GM06990 (cell line): ENCODE measurements at regions not wholly inside any gene's neighbourhood (a gene's known extent, or its start where the extent isn't known, plus 50 kb on each side); places are given as distances from the start of the nearest gene placed in this dataset.

Experiments used
- DNase-seq: peaks from one replicate; pipeline ENCODE4 v3.0.0-alpha.2; 2011; ENCODE audit not compliant: insufficient read length; ENCODE audit errors: extremely low read depth
- H3K27me3 ChIP-seq: replicated peaks from 2 replicates; pipeline ENCODE4 v1.6.0; 2011; ENCODE audit warnings: low read length; ENCODE audit not compliant: control insufficient read depth, insufficient read depth
- H3K36me3 ChIP-seq: 2 replicates; pipeline ENCODE4 v1.5.1; 2011; ENCODE audit warnings: low read length; ENCODE audit not compliant: control insufficient read depth, insufficient read depth
- H3K4me3 ChIP-seq: replicated peaks from 2 replicates; pipeline ENCODE4 v1.5.1; 2011; ENCODE audit warnings: low read depth, mild to moderate bottlenecking, control low read depth, low read length
- CTCF ChIP-seq: IDR thresholded peaks from 2 replicates; pipeline ENCODE4 v1.5.1; 2011; ENCODE audit warnings: low read length, control low read depth, mild to moderate bottlenecking, inconsistent platforms; ENCODE audit not compliant: insufficient read depth, poor library complexity, severe bottlenecking

- Histone ChIP-seq H3K27me3 (no peaks in the 10 kb centered on the region; the same call in 1 of the 2 replicates), H3K4me3 (no peak overlapping the region)
- TF ChIP-seq CTCF = no peak
Measured at GRCh38 chr6:151719070-151719469, 88.4 kb upstream of the ESR1 start.

GRCh38 chr6:151721146-151721545, 86.3 kb upstream of the ESR1 start:
- no peaks in the 10 kb centered on the region for H3K36me3 ChIP-seq
- H3K27me3 ChIP-seq = no peaks in the 10 kb centered on the region; the same call in 1 of the 2 replicates
- no peak for DNase-seq
- H3K4me3 ChIP-seq = no peak overlapping the region
- no peak for TF ChIP-seq CTCF

More at GRCh38 chr6:151719070-151719469, 88.4 kb upstream of the ESR1 start:
- no peaks in the 10 kb centered on the region for H3K36me3 ChIP-seq
- DNase-seq = no peak

GRCh38 chr6:151721671-151722070, 85.8 kb upstream of the ESR1 start:
- H3K4me3 ChIP-seq = no peak overlapping the region
- DNase-seq = no peak

GRCh38 chr6:151722342-151722741, 85.1 kb upstream of the ESR1 start:
- no peak for TF ChIP-seq CTCF
- Histone ChIP-seq H3K27me3 (no peaks in the 10 kb centered on the region; the same call in 1 of the 2 replicates), H3K36me3 (no peaks in the 10 kb centered on the region), H3K4me3 (no peak overlapping the region)
- DNase-seq = no peak

More at GRCh38 chr6:151721671-151722070, 85.8 kb upstream of the ESR1 start:
- TF ChIP-seq CTCF = no peak
- no peaks in the 10 kb centered on the region; the same call in 1 of the 2 replicates for H3K27me3 ChIP-seq
- H3K36me3 ChIP-seq = no peaks in the 10 kb centered on the region

- no peaks in the 10 kb centered on the region; the same call in 1 of the 2 replicates for H3K27me3 ChIP-seq
- no peak for TF ChIP-seq CTCF
- peak; percentile 41 for DNase-seq
- no peaks in the 10 kb centered on the region for H3K36me3 ChIP-seq
- H3K4me3 ChIP-seq = no peak overlapping the region
Measured at GRCh38 chr6:151723152-151723551, 84.3 kb upstream of the ESR1 start.
